ENCODE measurements at regions not wholly inside any gene's neighbourhood (a gene's known extent, or its start where the extent isn't known, plus 50 kb on each side); places are given as distances from the start of the nearest gene placed in this dataset.

DNA sequence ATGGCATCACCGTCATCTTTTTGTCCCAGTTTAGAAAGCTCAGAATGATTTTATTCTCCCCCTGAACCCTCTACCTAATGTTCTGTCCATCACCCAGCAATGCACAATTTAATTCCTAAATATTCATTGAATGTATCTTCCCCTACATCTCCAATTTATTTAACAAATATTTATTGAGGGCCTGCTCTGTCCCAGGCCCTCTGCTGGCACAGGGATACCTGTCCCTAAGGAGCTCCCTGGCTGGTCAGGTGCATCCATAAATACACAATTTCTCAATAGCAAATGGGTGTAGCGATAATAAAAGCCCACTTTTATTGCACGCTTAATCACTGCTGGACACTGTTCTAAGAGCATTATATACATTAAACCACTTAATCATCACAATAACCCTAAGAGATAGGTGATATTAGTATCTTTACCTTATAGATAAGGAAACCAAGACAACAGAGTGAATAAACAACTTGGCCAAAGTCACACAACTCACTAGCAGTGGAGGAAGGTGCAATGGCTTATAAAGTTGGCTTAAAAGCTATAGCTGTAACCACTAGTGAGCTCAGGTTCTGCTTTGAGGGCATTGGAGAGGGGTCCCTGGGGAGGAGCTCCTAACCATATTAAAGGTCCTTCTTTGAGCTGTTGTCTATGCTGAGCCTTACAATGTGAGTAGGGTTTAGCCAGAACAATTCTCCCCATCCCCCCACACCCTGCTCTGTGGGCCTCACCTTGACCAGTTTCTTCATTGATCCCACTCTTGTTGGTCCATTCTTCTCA, 126.3 kb upstream of the JUN start:
- DNase-seq (ENCODE audit: low read depth) = no peak

DNA sequence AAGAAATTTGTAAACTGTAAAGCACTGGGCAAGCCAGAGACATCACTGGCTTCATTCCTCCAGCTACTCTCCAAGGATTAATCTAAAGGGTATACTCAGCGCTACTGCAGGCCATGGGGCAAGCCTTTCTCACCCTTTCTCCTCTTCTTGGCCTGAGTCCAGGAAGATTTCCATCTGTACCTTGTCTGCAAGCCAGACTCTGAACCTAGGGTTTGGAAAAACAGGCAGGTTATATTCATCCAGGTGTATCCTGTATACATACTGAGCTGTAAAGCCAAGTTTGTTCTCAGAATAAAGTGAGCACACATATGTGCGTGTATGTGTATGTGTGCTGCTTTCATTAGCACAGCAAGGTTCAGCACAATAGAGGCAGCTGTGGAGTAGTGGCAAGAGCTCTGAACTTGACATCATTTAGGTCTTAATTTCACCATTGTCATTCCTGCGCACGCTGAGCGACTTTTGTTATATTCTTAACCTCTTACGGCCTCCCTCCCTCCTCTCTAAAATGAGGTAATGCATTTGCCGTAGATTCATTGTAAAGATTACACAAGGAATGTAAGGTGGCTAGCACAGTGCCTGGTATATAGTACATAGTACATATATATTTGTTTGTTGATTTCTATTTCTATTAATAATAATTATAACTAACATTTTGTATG, 128.1 kb upstream of the JUN start:
- no peak for DNase-seq (ENCODE audit: low read depth)

DNA sequence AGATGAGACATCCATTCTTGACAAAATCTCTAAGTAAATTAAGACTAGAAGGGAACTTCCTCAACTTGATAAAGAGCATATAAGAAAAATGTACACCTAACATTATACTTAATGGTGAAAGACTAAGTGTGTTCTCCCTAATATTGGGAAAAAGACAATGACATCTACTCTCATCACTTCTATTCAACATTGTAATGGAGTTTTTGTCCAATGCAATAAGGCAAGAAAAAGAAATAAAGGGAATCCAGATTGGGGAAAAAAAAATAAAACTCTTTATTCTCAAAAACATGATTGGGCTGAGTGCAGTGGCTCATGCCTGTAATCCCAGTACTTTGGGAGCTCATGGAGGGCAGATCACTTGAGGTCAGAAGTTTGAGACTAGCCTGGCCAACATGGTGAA, 131.1 kb upstream of the JUN start:
- DNase-seq (ENCODE audit: low read depth) = no peak

DNA sequence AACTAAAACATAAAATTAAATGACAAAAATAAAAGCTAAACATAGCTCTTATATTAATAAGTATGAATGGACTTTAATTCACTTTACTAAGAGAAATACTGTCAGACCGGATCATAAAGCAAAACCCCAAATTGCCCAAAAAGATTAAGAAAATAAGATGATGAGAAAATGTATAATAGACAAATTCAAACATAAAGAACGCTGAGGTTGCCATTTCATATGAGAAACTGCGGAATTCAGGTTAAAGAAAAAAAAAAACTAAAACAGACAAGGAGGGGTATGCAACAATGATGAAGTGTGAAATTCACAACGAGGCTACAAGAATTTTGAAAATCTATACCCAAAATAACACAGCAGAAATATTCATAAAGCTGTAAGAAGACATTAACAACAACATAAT, 133.6 kb upstream of the JUN start:
- DNase-seq (ENCODE audit: low read depth) = no peak

DNA sequence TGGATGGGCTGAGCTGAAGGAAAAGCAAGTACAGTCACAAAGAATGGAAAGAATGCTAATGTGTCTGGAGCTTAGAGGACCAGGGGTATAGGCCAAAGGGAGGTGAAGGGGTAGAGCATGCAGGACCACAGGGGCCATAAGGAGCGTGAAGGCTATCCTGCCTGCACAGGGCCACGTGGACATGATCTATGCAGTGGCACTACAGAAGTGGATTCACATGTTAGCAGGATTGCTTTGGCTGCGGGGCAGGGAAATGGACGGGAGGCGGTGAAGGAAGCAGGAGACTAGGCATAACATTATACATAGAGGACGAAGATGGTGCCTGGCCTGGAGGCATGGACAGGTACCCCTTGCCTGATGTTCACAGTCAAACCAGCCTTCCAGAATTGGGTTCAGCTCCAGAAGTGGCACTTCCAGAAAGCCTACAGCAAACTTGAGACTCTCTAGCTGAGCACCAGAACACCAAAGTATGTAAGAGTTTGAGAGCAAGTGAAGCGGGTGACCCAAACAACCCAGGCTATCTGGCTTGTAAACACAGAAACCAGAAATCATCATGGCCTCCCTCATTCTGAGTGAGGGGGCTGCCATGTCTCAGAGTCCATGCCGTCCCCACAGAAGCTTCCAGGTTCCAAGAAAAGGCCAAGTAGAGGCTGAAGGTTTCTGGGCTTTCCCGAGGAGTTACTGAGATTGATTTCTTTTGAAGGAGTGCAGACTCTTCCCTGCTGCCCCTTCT, 135.5 kb upstream of the JUN start:
- DNase-seq (ENCODE audit: low read depth) = no peak

DNA sequence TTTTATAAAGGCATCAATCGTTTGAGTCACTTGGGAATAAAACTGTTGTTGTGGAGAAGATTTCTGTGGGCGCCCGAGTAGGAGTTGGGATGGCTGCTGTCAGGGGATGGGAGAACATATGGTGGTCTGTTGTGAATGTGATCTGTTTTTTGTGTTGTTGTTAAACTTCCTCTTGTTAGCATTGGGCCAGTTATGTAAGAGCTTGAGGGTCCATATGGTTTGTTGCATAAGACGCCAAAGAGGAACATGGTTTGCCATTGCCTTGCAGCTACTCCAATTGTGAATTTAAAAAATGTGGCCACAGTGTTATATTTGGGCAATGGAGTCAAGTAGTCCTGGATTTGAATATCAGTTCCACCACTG, 136.1 kb upstream of the JUN start:
- no peak for DNase-seq (ENCODE audit: low read depth)

DNA sequence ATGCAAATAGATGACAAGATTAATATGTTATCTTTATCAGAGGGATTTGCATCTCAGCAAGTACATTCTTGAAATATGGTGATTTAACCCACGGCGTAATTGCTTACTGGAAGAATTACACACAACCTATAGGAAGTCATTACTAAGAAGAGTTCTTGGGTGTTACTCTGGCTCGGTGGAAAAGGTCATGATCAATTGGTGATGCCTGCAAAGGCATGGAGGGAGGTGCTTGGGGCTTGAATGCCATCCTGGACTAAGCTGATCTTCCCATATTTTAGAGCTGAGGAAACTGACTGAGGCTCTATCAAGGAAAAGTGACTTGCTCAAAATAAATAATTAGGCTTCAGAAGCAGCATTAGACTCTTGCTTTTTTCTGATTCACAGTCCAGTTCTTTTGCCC, 137.5 kb upstream of the JUN start:
- DNase-seq (ENCODE audit: low read depth) = no peak

DNA sequence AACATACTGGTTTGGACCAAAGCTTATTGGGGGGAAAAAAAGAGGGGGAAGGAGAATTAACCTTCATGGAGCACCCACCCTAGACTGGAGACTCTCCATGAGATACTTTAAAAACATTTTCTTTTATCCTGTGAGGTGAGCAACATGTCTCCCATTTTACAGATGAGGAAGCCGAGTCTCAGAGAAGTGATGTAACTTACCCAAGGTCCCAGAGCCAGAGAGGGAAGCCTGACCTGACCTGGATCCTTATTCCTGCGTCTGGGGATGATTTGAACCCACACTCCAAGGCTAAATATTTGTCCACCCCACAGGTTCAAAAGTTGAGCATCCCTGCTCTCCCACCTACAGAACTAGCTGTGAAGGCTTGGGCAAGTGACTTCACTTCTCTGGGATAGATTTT, 137.9 kb upstream of the JUN start:
- DNase-seq (ENCODE audit: low read depth) = no peak

DNA sequence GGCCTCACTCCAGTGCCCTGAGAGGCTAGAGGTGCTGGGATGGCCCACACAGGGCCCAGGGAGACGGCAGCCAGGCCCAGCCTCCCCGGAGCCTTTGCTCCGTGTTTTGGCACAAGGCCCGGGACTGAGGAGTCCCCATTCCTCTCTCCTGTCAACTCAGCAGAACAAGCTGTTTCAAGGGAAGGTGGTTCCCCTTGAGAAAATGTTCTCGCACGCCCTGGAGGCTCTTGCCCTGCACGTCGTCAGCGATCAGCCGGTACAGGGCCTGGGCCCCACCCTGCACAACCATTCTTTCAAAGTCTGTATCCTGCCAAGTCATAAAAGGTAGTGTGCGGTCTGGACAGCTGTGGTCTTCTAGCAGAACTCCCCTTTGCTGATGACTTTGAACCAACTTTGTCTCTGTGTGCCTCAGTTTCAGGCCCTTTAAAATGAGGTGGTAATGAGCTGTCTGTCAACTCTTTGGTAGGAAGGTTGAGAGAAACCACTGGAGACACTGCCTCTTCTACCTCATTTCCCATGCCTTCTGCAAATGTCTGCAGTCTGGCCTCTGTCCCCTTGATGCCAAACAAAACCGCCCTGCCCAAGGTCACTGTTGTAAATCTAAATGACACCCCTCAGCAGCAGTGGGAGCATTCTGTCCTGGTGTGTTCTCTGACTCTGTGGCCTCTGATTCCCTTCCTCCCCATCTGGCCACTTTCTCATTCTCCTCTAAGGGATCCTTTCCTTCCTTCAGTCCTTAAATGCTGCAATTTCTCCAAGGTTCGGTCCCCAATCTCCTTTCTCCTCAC, 138.6 kb upstream of the JUN start:
- DNase-seq (ENCODE audit: low read depth) = no peak

DNA sequence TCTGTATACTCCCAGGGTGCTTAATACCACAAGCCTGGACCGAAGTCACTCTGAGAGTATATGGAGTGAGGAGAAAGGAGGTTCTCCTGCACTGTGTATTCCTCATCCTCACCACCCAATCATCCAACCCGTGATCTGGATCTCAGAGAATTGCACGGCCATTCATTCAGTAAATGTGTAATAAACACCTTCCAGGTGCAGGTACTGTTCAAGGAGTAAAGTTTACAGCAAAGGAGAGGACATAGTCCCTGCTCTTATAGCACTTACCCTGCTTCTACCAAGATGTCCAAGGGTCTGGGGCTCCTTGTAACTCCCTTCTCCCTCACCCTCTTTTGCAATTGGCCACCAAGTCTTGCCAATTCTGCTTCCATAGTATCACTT, 139.2 kb upstream of the JUN start:
- DNase-seq (ENCODE audit: low read depth) = no peak

DNA sequence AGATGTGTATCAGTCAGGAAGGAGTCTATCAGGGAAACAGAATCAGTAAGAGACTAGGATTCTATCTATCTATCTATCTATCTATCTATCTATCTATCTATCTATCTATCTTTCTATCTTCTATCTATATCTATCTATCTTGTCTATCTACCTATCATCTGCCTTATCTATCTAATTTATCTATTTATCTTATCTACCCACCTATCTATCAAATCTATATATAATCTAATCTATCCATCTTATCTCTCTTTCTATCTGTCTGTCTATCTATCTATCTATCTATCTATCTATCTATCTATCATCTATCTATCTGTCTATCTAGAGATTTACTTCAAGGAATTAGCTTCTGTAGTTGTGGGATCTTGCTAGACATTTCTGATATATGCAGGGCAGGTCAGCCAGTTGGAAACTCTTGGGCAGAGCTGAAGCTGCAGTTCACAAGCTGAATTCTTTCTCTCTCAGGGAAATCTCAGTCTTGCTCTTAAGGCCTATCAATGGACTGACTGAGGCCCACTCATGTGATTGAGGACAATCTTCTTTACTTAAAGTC, 140.2 kb upstream of the JUN start:
- no peak for DNase-seq (ENCODE audit: low read depth)

DNA sequence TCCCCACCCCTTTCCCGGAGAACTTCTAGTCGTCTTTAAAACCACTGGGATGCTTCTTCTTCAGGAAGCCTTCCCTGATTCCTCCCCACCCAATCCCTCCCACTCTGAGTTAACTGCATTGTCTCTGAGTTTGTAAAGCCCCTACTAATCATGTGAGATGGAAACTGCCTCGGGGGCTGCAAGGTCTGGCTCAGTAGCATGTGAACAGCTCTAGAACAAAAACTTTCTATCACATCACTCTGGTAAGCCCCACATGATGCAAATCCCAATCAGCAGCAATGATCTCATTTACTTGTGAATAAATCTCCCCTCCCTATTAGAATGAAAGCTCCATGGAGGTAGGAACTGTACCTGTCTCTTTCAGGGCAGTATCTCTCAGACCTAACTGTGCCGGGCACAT, 141.0 kb upstream of the JUN start:
- DNase-seq (ENCODE audit: low read depth) = no peak

DNA sequence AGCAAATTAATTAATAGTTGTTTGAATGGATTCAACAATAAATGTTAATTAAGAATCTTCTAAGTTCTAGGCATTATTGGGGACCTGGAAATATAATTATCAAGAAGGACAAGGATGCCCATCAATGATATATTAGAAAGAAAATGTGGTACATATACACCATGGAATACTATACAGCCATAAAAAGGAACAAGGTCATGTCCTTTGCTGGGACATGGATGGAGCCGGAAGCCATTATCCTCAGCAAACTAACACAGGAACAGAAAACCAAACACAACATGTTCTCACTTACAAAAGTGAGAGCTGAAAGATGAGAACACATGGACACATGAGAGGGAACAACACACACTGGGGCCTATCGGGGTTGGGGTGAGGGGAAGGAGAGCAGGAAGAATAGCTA, 141.4 kb upstream of the JUN start:
- DNase-seq (ENCODE audit: low read depth) = no peak

DNA sequence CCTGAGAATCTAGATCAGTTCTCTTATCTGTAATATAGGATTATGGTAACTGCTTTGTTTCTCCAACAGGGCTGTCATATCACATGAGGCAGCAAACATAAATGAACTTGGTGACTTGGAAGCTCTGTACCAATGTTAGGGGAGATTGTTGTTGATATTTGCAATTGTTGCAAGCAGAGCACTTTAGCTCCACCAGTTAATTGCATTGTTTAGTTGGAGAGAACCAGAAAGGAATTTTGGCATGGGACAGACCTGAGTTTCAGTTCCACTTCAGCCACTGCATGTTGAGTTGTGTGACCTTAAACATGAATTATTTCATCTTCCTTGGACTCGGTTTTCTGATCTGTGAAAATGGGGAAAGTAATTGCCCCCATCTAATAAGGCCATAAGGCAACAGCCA, 142.3 kb upstream of the JUN start:
- no peak for DNase-seq (ENCODE audit: low read depth)

DNA sequence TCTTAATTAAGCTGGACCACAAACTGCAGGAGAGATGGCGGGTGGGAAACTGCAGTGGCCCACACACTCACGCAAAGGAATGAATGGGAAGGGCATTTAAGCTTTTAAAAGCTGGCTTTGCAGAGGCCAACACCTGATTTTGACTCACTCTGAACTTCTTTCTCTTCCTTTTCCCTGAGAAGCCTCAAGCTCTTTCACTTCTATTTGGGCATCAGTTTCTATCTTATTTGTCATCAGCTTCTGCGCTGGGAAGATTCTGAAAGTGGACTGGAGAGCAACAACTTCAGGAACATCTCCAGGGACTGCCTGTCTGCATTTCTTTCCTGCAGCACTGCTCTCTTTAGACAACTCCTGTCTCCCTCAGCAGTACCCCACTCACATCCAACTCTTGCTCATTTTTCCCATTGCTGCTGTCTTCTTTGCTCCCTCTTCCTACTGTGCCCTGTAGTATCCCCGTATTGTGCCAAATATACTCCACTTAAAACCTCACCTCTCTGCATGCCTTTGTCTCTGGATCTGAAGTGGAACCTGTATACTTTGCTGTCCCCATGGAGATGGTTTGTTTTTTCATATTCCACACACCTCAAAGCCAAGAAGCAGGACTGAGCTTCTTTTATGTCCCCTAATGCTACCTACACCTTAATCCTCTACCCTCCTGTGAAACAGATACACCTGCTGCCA, 143.3 kb upstream of the JUN start:
- no peak for DNase-seq (ENCODE audit: low read depth)

DNA sequence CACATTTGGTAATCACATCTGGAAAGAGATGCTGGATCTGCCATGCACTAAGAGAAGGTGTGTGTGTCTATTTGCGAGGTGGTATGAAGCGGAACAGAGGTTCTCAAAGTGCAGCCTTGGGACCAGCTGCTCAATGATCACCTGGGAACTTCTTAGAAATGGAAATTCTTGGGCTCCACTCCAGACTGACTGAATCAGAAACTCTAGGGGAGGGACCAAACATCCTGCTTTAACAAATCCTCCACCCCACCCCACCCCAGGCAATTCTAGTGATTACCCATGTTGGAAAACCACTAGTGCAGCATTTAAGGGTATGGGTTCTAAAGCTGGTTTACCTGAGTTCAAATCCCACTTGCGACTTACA, 143.9 kb upstream of the JUN start:
- DNase-seq (ENCODE audit: low read depth) = no peak

DNA sequence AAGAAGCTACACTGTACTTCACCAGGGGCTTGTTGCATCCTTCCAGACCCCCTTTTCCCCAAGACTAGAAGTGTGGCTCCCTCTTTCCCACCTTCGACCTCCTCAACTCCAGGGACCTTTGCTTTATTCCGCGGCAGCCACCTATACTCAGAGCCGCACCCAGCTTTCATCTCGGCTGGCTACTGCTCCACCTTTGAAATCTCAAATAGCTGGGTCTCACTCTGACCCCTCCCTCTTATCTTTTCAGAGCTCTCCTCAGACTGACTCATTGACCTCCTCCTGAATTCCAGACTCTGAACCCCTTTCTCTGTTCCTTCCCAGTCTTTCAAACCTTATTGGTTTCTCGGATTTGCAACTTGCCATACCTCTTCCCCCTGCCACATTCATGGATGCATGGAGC, 144.7 kb upstream of the JUN start:
- no peak for DNase-seq (ENCODE audit: low read depth)

DNA sequence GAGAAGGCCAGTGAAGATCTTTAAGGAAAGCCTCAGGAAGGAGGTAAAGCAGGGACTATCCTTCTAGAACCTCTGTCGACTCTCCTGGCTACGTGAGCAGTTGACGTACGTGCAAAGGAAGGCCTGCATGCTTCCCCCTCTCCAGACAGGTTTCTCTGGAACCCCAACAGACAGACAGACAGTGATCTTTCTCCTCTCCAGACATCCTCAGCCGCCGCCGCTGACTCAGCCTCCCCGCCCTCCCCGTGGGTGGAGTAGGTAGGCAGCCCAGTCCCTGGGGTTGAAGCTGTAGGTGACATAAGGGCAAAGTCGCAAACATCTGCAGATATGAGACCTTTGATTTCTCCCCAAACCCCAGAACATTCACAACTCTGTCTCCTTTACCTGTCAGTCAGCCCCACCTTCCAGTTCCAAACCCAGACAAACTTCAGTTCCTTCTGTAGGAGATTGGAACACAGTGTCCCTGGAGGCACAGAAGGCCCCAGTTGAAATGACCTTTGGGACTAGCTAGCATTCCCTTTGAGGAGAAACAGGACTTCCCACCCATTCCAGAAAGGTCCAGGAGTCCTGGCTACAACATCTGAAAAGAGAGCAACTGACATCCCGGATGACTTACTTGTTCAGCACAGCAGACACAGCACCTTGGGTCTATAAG, 146.0 kb upstream of the JUN start:
- no peak for DNase-seq (ENCODE audit: low read depth)

DNA sequence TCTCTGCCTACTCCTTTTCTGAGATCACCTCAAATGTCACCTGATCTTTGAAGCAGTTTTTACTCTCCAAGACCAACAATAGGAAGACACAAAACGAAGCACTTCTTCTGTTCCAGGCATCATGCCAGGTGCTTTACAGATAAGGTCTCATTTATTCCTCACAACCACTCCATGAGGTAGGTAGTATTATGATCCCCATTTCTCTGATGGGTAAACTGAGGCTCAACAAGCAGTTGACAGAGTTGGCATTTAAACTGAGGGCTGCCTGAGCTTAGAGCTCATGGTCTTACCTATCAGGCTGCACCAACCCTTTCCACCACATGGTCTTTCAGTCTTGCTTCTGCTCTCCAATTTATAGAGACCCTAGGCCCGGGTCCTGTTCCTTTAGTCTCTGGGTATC, 147.2 kb upstream of the JUN start:
- DNase-seq (ENCODE audit: low read depth) = no peak

DNA sequence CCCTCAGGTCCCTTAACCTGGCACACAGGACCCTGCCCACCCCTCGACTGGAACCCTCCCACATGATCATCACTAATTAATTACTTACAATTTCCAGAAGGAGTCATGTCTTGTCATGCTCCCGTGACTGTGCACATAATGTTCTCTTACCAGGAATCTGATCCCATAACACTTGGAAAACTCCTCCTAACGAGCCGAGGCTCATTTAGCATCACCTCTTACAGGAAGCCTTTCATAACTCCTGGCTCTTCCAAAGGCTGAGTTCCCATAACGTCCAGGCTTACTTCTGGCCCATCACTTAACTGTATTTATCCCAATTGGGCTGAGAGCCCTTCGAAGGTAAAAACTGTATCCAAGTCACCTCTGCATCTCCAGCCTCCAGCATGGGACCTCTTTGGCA, 147.9 kb upstream of the JUN start:
- no peak for DNase-seq (ENCODE audit: low read depth)

All from myocyte (in vitro differentiated cells).